Keratinocyte (primary cell): ENCODE measurements at regions not wholly inside any gene's neighbourhood (a gene's known extent, or its start where the extent isn't known, plus 50 kb on each side); places are given as distances from the start of the nearest gene placed in this dataset.

Experiments used
- DNase-seq: peaks from one replicate; pipeline ENCODE4 v3.0.0-alpha.2; 2011; ENCODE audit warnings: low read depth, missing footprints, low spot score
- FAIRE-seq: peaks from 2 replicates; lab custom pipeline; 2011; peaks lifted over from hg19 to GRCh38; lab: Jason Lieb, UNC
- H2AFZ ChIP-seq: 2 replicates; pipeline ENCODE4 v1.6.0; 2012; ENCODE audit warnings: low read length, control low read depth, inconsistent platforms; ENCODE audit not compliant: control insufficient read depth
- H3K27ac ChIP-seq: 2 replicates; pipeline ENCODE4 v1.5.1; 2011; ENCODE audit warnings: low read length; ENCODE audit not compliant: control insufficient read depth, insufficient read depth
- H3K27me3 ChIP-seq: 3 replicates; pipeline ENCODE4 v1.6.0; 2011; ENCODE audit warnings: low read length; ENCODE audit not compliant: control insufficient read depth, insufficient read depth; ENCODE audit errors: extremely low read depth
- H3K36me3 ChIP-seq, 2 experiments: 2 replicates in 1 of 2; 3 replicates in 1 of 2; pipeline ENCODE4 v1.5.1; 2011; ENCODE audit warnings: low read length in 2 of 2, mild to moderate bottlenecking in 1 of 2; ENCODE audit not compliant: control insufficient read depth in 2 of 2, insufficient read depth in 2 of 2; ENCODE audit errors: extremely low read depth in 1 of 2
- H3K4me1 ChIP-seq: 3 replicates; pipeline ENCODE4 v1.5.1; 2011; ENCODE audit warnings: low read length; ENCODE audit not compliant: control insufficient read depth, insufficient read depth; ENCODE audit errors: extremely low read depth
- H3K4me2 ChIP-seq: 3 replicates; pipeline ENCODE4 v1.6.0; 2011; ENCODE audit warnings: low read depth, low read length; ENCODE audit not compliant: control insufficient read depth, insufficient read depth; ENCODE audit errors: extremely low read depth
- H3K4me3 ChIP-seq, 3 experiments: fragments of 200-600 bp in 1 of 3; sonication (generic) in 1 of 3; 2 replicates in 2 of 3; 3 replicates in 1 of 3; pipeline ENCODE4 v1.5.1; 2011 to 2016; ENCODE audit warnings: low read length in 3 of 3, mild to moderate bottlenecking in 3 of 3, control low read depth in 2 of 3, inconsistent platforms in 1 of 3, low read depth in 1 of 3, mixed read lengths in 1 of 3, mixed run types in 1 of 3, moderate library complexity in 1 of 3; ENCODE audit not compliant: control insufficient read depth in 2 of 3, insufficient read depth in 2 of 3; ENCODE audit errors: extremely low read depth in 1 of 3
- H3K79me2 ChIP-seq: 2 replicates; pipeline ENCODE4 v1.6.0; 2012; ENCODE audit warnings: low read length; ENCODE audit not compliant: control insufficient read depth, insufficient read depth
- H3K9ac ChIP-seq: 3 replicates; pipeline ENCODE4 v1.6.0; 2011; ENCODE audit warnings: low read length; ENCODE audit not compliant: control insufficient read depth, insufficient read depth; ENCODE audit errors: extremely low read depth
- H3K9me1 ChIP-seq: 3 replicates; pipeline ENCODE4 v1.6.0; 2011; ENCODE audit warnings: low read length; ENCODE audit not compliant: control insufficient read depth, insufficient read depth; ENCODE audit errors: extremely low read depth
- H3K9me3 ChIP-seq: 2 replicates; pipeline ENCODE4 v1.5.1; 2012; ENCODE audit warnings: low read depth, low read length; ENCODE audit not compliant: control insufficient read depth
- H4K20me1 ChIP-seq: 3 replicates; pipeline ENCODE4 v1.6.0; 2011; ENCODE audit warnings: low read length; ENCODE audit not compliant: control insufficient read depth, insufficient read depth; ENCODE audit errors: extremely low read depth
- CTCF ChIP-seq, 3 experiments: IDR thresholded peaks in 1 of 3; conservative IDR thresholded peaks in 1 of 3; optimal IDR thresholded peaks in 1 of 3; 2 replicates in 2 of 3; 3 replicates in 1 of 3; pipeline versions ENCODE3 to v1.5.1; 2011; ENCODE audit warnings: low read length in 3 of 3, mild to moderate bottlenecking in 3 of 3, moderate library complexity in 2 of 3, control low read depth in 1 of 3, inconsistent platforms in 1 of 3; ENCODE audit not compliant: insufficient read depth in 2 of 3; ENCODE audit errors: extremely low read depth in 1 of 3
- EZH2 ChIP-seq: IDR thresholded peaks from one replicate; pipeline ENCODE4 v1.6.1; 2012; ENCODE audit warnings: inconsistent platforms, mild to moderate bottlenecking, low read length, moderate library complexity
- dilution Hi-C: fragments of 300-500 bp; cut with MboI; formaldehyde crosslinking; loops from one replicate; pipeline ENCODE4 v1.7.0; 2020; ENCODE audit warnings: low sequenced_read_pairs; ENCODE audit not compliant: extremely low pct_ligation_motif_present

GRCh38 chr13:63287926-63288325 is 1872.3 kb upstream of the PCDH20 start:
- FAIRE-seq (no peak), DNase-seq (no peak)
- no peaks in the 10 kb centered on the region for H3K79me2 ChIP-seq
- no peaks in the 10 kb centered on the region for H4K20me1 ChIP-seq
- H3K36me3 ChIP-seq, result no peaks in the 10 kb centered on the region
- no peaks in the 10 kb centered on the region for H3K9me1 ChIP-seq
- no peak overlapping the region for H3K4me3 ChIP-seq
- H3K4me2 ChIP-seq, result no peak overlapping the region
- TF ChIP-seq EZH2 (no peak), CTCF (optimal IDR thresholded peaks at IDR 0.05 in 1 of 3, IDR thresholded peaks at IDR 0.05 in 1 of 3, conservative IDR thresholded peaks at IDR 0.05 in 1 of 3; ENCODE audit: extremely low read depth in 1 of 3, insufficient read depth in 2 of 3, low read length in 3 of 3) (no peak)
- H3K9me3 ChIP-seq, result no peaks in the 10 kb centered on the region
- no peaks in the 10 kb centered on the region for H3K27me3 ChIP-seq
- H2AFZ ChIP-seq, result no peak overlapping the region
- H3K9ac ChIP-seq, result no peak overlapping the region
- dilution Hi-C loops, result no loop called here
- no peak overlapping the region for H3K27ac ChIP-seq
- no peaks in the 10 kb centered on the region for H3K4me1 ChIP-seq

- dilution Hi-C loops, result no loop called here
- H3K9me1 ChIP-seq, result no peaks in the 10 kb centered on the region
- no peak overlapping the region for H3K27ac ChIP-seq
- FAIRE-seq (no peak), DNase-seq (no peak)
- no peak overlapping the region for H2AFZ ChIP-seq
- H3K79me2 ChIP-seq, result no peaks in the 10 kb centered on the region
- no peaks in the 10 kb centered on the region for H3K36me3 ChIP-seq
- no peak overlapping the region for H3K4me2 ChIP-seq
- H3K4me1 ChIP-seq, result no peaks in the 10 kb centered on the region
- no peaks in the 10 kb centered on the region for H4K20me1 ChIP-seq
- TF ChIP-seq CTCF (optimal IDR thresholded peaks at IDR 0.05 in 1 of 3, IDR thresholded peaks at IDR 0.05 in 1 of 3, conservative IDR thresholded peaks at IDR 0.05 in 1 of 3; ENCODE audit: extremely low read depth in 1 of 3, insufficient read depth in 2 of 3, low read length in 3 of 3) (no peak), EZH2 (no peak)
- H3K9ac ChIP-seq, result no peak overlapping the region
- H3K9me3 ChIP-seq, result no peaks in the 10 kb centered on the region
- H3K27me3 ChIP-seq, result no peaks in the 10 kb centered on the region
- no peak overlapping the region for H3K4me3 ChIP-seq
Measured at GRCh38 chr13:63285426-63285825, 1869.8 kb upstream of the PCDH20 start.
